ENCODE measurements at regions not wholly inside any gene's neighbourhood (a gene's known extent, or its start where the extent isn't known, plus 50 kb on each side); places are given as distances from the start of the nearest gene placed in this dataset.

GRCh38 chr6:159416891-159417560, 247.8 kb downstream of the FNDC1 start:
- TF ChIP-seq, protein P1, sequence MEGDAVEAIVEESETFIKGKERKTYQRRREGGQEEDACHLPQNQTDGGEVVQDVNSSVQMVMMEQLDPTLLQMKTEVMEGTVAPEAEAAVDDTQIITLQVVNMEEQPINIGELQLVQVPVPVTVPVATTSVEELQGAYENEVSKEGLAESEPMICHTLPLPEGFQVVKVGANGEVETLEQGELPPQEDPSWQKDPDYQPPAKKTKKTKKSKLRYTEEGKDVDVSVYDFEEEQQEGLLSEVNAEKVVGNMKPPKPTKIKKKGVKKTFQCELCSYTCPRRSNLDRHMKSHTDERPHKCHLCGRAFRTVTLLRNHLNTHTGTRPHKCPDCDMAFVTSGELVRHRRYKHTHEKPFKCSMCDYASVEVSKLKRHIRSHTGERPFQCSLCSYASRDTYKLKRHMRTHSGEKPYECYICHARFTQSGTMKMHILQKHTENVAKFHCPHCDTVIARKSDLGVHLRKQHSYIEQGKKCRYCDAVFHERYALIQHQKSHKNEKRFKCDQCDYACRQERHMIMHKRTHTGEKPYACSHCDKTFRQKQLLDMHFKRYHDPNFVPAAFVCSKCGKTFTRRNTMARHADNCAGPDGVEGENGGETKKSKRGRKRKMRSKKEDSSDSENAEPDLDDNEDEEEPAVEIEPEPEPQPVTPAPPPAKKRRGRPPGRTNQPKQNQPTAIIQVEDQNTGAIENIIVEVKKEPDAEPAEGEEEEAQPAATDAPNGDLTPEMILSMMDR (optimal IDR thresholded peaks at IDR 0.05 in 1 of 3, IDR thresholded peaks at IDR 0.05 in 1 of 3, conservative IDR thresholded peaks at IDR 0.05 in 1 of 3; ENCODE audit: extremely low read depth in 1 of 3, insufficient read depth in 2 of 3, low read length in 3 of 3), result no peak
- no peak for TF ChIP-seq EZH2 (IDR thresholded peaks at IDR 0.05; ENCODE audit: low read length)

Measured in keratinocyte (primary cell).